ENCODE measurements at regions not wholly inside any gene's neighbourhood (a gene's known extent, or its start where the extent isn't known, plus 50 kb on each side); places are given as distances from the start of the nearest gene placed in this dataset.
A peak's percentile ranks its signal among the peaks of the same experiment; 100 is the strongest.
"Not testable (repeated sequence)": the region's sequence is repeated elsewhere in the genome, so short reads cannot be mapped to it uniquely, and the experiment has no call there.

DNA sequence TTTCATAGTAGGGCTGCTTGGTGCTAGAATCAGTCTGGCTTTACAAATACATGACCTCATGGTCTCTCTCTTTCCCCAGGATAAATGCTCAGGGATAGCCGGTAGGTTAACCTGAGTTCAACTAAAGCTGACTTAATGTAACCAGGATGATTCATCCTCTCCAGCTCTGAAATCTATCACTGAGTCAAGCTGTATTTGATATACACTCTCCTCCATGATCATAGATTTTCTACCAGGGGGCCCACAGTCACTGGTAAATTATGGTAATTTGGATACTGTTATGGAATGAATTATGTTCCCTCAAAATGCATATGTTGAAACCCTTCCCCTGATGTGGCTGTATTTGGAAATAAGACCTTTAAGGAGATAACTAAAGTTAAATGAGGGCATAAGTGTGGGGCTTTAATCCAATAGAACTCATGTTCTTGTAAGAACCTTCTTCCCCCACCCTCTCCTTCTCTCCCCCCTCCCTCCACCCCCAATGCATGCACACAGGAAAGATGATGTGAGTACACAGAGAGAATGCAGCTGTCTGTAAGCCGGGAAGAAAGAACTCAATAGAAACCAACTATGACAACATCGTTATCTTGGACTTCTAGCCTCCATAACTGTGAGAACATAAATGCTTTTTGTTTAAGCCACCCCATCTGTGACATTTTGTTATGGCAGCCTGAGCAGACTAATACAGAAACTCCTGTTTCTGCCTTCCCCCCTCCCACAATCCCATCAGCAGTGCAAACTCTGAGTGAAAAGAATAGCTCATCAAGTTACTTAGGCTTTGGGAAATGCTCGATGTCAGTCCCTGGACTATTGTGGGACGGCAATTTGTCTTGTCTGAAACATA is 134.9 kb upstream of the KYNU start:
- intact Hi-C loops (cut with DNase I): no loop called here
- no peak overlapping the region for H3K4me3 ChIP-seq
- H3K36me3 ChIP-seq: no peaks in the 10 kb centered on the region
- no peak for TF ChIP-seq CTCF (IDR thresholded peaks at IDR 0.05)
- H3K27ac ChIP-seq: no peak overlapping the region
- 63 to 69% methylated on average over 5 of the region's 5 CpGs for WGBS, 2 donors
- no peaks in the 10 kb centered on the region for H3K27me3 ChIP-seq
- no peaks in the 10 kb centered on the region for H3K4me1 ChIP-seq
- no peak for ATAC-seq
- H3K9me3 ChIP-seq: no peaks in the 10 kb centered on the region
- DNase-seq: no peak
- no peak for FAIRE-seq

- FAIRE-seq: no peak
- 72 to 82% methylated on average over 2 of the region's 2 CpGs for WGBS, 2 donors
- H3K27ac ChIP-seq: no peak overlapping the region
These were observed 135.6 kb upstream of the KYNU start for GRCh38 chr2:142741764-142742269.

DNA sequence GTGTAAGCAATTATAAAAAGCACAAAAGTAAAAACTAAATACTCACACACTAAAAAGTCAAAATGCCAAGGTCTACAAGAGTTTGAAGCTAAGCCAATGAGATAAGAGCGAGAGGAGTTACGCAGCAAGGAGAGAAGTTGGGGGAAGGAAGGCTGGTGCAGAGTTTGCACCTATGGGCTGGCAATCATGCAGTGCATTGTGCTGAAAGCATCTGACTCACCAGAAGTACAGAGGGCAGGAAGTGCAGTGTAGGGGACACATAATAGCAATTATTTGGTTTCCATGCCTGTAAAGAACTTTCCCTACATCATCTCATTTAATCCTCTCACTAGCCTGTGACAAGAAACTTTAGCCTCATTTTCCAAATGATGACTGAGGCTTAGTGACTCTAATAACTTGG is 142.7 kb upstream of the KYNU start:
- intact Hi-C loops (cut with DNase I): no loop called here
- H3K36me3 ChIP-seq: no peaks in the 10 kb centered on the region
- no peak for DNase-seq
- no peak for TF ChIP-seq CTCF (IDR thresholded peaks at IDR 0.05)
- H3K9me3 ChIP-seq: no peaks in the 10 kb centered on the region
- WGBS, 2 donors: 48 to 70% methylated on average over 2 of the region's 2 CpGs
- ATAC-seq: no peak
- FAIRE-seq: no peak
- H3K4me3 ChIP-seq: no peak overlapping the region
- no peaks in the 10 kb centered on the region for H3K27me3 ChIP-seq
- no peaks in the 10 kb centered on the region for H3K4me1 ChIP-seq
- no peak overlapping the region for H3K27ac ChIP-seq

More at GRCh38 chr2:142741764-142742269, 135.6 kb upstream of the KYNU start:
- H3K4me1 ChIP-seq: no peaks in the 10 kb centered on the region
- H3K36me3 ChIP-seq: no peaks in the 10 kb centered on the region
- H3K4me3 ChIP-seq: no peak overlapping the region
- intact Hi-C loops (cut with DNase I): no loop called here
- H3K9me3 ChIP-seq: no peaks in the 10 kb centered on the region
- ATAC-seq: no peak
- no peak for TF ChIP-seq CTCF (IDR thresholded peaks at IDR 0.05)
- no peak for DNase-seq
- H3K27me3 ChIP-seq: no peaks in the 10 kb centered on the region

GRCh38 chr2:142734231-142734630 is 143.2 kb upstream of the KYNU start:
- Histone ChIP-seq H3K36me3 (no peaks in the 10 kb centered on the region), H3K27ac (no peak overlapping the region), H3K27me3 (no peaks in the 10 kb centered on the region), H3K4me1 (no peaks in the 10 kb centered on the region), H3K9me3 (no peaks in the 10 kb centered on the region), H3K4me3 (no peak overlapping the region)
- peak in 1 of 4 donors; percentile 12 for TF ChIP-seq CTCF (IDR thresholded peaks at IDR 0.05)
- DNase-seq (no peak), ATAC-seq (no peak), FAIRE-seq (no peak)
- 84 to 90% methylated on average over 3 of the region's 3 CpGs for WGBS, 2 donors
- intact Hi-C loops (cut with DNase I): no loop called here

GRCh38 chr2:142729814-142730213 is 147.7 kb upstream of the KYNU start:
- H3K27me3 ChIP-seq; H3K36me3 ChIP-seq; ATAC-seq; FAIRE-seq; H3K9me3 ChIP-seq; H3K27ac ChIP-seq; H3K4me3 ChIP-seq; intact Hi-C loops (cut with DNase I); DNase-seq; H3K4me1 ChIP-seq: not testable (repeated sequence)
- WGBS, 2 donors: 40% methylated on average over 1 of the region's 1 CpG; no CpG with 5 or more reads in 1 of the 2 donors

DNA sequence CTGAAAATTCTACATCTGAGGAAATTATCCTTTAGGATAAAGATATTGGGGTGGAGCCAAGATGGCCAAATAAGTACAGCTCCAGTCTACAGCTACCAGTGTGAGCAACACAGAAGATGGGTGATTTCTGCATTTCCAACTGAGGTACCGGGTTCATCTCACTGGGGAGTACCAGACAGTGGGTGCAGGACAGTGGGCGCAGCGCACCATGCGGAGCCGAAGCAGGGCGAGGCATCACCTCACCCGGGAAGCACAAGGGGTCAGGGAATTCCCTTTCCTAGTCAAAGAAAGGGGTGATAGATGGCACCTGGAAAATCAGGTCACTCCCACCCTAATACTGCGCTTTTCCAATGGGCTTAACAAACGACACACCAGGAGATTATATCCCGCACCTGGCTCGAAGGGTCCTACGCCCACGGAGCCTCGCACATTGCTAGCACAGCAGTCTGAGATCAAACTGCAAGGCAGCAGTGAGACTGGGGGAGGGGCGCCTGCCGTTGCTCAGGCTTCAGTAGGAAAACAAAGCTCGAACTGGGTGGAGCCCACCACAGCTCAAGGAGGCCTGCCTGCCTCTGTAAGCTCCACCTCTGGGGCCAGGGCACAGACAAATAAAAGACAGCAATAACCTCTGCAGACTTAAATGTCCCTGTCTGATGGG is 149.5 kb upstream of the KYNU start:
- H3K4me1 ChIP-seq; FAIRE-seq; H3K27ac ChIP-seq; H3K4me3 ChIP-seq; intact Hi-C loops (cut with DNase I); H3K27me3 ChIP-seq; H3K9me3 ChIP-seq; ATAC-seq; DNase-seq; H3K36me3 ChIP-seq: not testable (repeated sequence)
- WGBS, 2 donors: 70 to 85% methylated on average over 17 of the region's 17 CpGs
